Loucy (cell line): ENCODE measurements at regions not wholly inside any gene's neighbourhood (a gene's known extent, or its start where the extent isn't known, plus 50 kb on each side); places are given as distances from the start of the nearest gene placed in this dataset.

Source experiments
- CTCF ChIP-seq: fragments of 200-600 bp; sonication (generic); conservative IDR thresholded peaks from 2 replicates; pipeline ENCODE4 v1.5.1; 2014; ENCODE audit warnings: mild to moderate bottlenecking, antibody characterized with exemption, low read length
- EZH2phosphoT487 ChIP-seq: fragments of 200-600 bp; IDR thresholded peaks from 2 replicates; pipeline ENCODE4 v1.6.1; 2018; ENCODE audit warnings: antibody characterized with exemption, mild to moderate bottlenecking, moderate library complexity, borderline replicate concordance

GRCh38 chr16:65648101-65648500 is 526.2 kb upstream of the CDH11 start:
- TF ChIP-seq CTCF (no peak), EZH2phosphoT487 (no peak)
